Skin of body (tissue), 1 donor: ENCODE measurements at regions not wholly inside any gene's neighbourhood (a gene's known extent, or its start where the extent isn't known, plus 50 kb on each side); places are given as distances from the start of the nearest gene placed in this dataset.

ENCODE experiments used
- DNase-seq: peaks from one replicate; lab custom pipeline; 2025; lab: John Stamatoyannopoulos, UW

DNA sequence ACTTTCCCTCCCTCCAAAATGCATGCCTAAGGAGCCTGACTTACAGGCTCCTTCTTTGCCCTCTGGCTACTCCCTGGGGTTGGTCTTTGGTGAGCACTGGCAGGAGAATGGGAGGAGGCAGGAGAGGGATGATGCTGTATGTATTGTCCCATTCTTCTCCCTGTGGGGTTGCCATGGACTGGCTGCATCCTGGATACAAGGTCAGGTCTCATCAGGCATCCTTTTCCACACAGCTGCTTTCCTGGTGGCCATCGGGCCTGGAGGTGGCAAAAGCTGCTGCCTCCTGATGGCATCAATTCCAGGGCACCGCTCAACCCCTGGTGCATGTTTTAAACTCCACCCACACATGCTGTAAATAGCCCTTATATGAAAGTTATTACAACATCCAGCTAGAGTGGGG, 257.2 kb downstream of the ETS1 start:
- no peak for DNase-seq

DNA sequence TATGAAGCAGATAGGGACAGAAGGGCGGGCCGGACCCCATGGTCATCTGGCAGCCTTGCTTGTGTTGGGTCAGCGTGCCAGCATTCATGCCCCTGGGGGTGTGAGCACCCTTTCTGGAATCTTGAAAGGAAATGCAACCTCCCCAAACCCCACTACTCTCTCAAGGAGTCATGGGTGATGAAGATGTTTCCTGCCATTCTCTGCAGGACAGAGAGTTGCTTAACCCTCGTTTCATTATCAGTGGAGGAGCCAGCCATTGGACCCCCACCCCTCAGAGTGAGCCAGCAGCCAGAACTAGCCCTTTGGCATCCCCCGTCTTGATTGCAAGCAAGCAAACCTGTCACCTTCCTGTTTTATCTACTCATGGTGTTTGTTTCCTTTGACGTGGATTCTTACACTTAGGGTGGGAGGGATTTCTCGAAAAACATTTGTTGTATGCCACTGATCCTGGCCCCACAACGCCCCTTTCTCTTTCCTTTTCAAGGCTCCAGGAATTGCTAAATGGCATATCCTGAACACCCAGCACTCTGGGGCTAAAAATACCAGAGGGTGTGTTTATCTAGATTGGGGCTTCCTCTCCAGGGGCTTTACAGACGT, 258.3 kb downstream of the ETS1 start:
- DNase-seq = peak; percentile 11

DNA sequence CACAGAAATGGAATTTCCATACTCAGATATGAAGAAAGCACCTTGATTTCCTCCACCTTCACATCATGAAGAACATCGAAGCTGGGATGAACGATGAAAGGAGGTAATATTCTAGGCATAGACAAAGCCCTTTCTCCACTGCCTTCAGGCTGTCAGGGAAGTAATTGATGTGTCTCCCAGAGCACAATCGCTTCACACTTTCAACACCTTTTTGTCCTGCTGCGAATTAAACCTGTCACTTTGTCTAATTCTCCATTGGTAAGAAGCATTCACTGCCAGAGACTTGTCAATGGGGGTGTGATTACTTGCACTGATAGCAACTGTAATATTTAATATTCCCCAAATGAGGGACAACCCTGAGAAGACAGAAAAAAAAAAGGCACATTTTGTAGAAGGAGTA, 260.1 kb downstream of the ETS1 start:
- no peak for DNase-seq

DNA sequence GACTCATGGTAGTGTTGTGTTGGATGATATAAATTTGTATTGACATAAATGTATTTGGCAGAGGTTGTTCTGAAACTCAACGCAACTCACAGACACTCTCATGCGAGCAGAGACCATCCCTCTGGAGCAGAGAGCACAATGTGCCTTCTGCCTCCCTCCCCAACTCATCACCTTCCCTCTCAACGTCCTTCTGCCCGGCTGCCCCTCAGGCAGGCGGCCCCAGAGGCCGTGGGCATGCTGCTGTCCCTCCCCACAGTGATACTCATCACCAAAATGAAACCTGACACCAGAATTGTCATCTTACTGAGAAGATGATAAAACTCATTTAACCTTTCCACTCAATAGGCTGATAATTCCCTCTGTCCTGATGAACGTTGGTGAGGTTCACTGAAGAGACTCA, 260.6 kb downstream of the ETS1 start:
- DNase-seq = no peak

DNA sequence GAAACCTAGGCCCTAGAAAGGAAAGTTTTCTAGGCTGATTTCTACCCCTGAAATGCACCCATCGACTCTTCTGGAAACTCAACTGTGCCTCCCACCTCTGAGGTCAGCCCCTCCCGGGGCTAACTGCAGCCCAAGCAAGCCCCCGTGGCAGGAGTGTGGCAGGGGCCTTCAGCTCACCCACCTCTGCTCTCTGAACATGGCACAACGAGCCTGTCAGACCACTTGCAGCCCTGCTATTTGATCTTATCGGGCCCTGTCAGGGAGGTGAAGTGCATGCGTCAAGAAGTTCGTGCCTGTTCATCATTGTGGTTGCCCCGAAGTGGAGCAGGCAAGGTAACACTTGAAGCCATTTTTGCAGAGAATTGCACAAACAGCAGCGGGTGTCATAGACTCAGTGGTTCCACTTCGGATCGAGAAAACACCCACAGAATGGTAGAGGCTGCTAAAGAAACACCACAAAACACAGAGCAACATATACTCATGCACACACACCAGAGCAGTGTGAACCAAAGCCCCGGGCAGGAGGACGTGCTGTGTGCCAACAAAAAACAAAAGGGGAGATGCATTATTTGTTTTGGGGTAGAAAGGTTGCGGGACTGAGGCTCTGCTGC, 262.7 kb downstream of the ETS1 start:
- no peak for DNase-seq

DNA sequence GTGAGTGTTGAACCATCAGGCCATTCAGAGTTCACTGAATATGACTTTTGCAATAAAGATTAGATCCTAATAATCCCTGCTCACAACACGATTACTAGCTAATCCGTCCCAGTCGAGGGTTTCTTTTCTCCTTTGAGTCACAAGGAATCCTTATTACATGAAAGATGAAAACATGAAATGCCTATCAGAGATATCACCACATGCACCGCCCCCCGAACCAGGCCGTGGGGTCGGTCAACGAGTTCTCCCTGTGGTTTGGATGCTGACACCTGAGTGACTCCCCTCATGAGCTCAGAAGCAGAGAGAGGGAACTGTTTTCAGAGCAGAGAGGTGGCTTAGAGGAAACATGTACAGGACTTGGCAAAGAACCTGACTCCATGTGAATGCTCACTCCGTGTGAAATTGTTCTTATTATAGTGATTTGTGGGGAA, 263.3 kb downstream of the ETS1 start:
- DNase-seq = no peak

DNA sequence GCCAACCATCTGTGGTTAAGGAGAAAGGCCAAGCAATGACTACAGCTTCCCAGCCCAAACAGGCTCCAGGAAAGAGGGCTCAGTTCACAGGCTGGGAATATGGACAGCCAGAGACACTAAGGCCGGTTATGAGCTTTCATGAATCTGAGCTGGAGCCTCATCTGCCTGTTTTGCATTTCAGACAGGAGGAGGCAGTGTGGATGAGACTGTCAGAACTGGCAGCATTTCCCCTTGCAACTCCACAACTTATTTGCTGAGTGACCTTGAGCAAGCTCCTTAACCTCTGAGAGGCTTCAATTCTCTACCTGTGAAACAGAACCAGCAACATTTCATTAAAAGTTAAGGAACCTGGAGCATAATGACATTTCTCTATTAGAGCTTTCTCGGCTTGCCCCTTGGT, 264.0 kb downstream of the ETS1 start:
- no peak for DNase-seq

DNA sequence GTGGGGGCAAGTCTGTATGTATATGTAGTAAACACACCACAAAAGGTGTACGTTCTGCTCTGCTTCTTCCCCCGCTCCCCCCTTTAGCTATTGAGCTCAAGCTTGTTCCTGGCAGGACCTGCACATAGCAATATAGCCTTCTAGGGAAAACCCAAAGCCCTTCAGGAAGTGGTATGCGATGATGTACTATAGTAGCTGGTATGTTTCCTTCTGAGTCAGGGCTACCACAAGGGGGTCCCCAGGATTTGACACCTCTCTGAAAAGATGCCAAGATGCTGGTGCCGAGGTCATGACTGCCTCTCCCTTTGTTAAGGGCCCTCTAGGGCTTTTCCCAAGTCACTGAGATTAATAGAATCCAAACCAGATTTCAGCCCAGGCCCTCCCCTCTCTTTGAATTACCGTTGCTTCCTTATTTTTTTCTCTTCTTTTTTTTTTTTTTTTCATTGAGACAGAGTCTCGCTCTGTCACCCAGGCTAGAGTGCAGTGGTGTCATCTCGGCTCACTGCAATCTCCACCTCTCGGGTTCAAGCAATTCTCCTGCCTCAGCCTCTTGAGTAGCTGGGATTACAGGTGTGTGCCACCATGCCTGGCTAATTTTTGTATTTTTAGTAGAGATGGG, 268.4 kb downstream of the ETS1 start:
- DNase-seq = no peak

DNA sequence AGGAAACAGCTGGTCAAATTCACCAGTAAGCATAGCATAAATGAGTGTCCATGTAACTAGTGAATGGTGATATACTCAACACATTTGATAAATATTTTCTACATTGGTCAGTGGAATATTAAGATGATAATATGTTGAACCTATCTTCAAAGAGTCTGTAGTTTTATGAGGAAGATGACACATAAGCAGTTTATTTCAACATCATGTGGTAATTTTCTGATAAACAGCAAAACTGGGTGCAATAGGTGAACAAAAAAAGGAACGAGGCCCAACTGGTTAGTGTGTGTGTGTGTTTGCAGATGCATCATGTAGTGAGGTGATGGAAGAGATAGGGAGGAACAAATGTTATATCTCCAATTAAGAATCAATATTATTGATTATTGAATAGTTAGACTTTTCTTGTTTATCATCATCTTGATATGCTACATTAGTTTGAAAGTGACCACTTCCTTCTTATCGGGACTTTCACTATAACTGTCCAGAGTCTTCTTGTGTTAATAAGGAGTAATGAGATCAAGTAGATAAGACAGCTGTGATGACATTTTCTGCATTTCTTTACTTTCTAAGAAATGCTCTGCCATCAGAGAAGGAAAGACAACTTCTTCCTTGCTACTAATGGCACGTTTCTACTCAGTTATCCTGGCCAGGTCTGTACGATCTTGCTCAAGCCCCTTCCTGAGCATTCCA, 270.7 kb downstream of the ETS1 start:
- DNase-seq = no peak

DNA sequence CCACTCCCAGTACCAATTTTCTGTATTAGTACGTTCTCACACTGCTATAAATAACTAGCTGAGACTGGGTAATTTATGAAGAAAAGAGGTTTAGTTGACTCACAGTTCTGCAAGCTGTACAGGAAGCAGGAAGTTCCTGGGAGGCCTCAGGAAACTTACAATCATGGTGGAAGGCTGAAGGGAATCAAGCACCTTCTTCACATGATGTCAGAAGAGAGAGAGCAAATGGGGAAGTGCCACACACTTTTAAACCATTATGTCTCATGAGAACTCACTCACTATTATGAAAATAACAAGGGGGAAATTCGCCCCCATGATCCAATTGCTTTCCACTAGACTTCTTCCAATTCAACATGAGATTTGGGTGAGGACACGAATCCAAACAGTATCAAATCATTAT, 271.4 kb downstream of the ETS1 start:
- DNase-seq = no peak

DNA sequence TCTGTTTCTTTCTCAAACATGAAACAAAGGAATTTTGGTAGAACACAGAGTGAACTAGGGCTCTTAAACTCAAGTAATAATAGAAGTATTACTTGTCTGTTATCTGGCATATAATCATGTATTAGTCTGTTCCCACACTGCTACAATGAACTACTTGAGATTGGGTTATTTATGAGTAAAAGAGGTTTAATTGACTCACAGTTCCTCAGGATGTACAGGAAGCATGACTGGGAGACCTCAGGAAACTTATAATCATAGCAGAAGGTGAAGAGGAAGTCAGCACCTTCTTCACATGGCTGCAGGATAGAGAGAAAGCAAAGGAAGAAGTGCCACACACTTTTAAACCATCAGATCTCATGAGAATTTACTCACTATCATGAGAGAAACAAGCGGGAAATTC, 273.4 kb downstream of the ETS1 start:
- DNase-seq = no peak

DNA sequence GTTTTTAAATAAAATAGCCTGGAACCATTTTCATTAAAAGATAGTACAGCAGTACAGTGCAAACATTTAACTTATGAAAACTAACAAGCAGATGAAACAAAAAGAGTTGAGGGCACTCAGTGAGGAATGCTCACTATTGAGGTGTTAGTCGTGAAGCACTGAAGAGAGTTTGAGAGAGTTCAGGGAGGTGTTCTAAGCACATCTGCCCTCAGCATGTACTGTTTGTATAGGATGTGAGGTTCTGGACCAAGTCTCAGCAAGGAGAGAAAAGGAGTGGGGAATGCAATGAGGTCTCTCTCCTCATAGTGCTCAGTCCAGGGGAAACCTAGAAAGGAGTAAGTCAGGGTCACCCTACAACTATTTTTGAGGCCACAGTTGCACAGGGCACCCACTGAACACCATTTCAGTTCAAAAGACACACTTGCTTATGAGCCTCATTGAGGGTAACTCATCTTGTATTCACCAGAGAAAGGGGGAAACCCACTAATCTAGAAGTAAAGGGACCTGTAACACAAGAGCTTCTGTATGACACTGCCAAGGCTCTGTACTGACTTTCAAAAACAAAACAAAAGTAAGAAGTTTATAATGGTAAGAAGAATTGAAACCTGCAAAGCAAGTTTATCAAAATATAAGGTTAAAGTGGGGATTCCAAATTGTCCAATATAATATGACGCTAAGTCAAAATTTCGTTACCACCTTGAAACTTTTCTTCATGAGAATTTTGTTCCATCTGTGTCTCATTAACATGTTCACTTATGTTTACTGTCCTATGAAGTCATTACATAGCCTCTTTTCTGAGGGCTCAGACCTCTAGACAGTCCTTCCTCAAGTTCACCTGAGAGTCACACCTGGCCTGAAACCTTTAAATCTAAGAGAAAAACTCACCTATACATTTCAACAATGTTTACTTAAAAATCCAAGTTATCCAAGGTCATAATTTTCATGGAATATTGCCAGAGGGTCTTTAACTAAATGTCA, 275.3 kb downstream of the ETS1 start:
- no peak for DNase-seq

DNA sequence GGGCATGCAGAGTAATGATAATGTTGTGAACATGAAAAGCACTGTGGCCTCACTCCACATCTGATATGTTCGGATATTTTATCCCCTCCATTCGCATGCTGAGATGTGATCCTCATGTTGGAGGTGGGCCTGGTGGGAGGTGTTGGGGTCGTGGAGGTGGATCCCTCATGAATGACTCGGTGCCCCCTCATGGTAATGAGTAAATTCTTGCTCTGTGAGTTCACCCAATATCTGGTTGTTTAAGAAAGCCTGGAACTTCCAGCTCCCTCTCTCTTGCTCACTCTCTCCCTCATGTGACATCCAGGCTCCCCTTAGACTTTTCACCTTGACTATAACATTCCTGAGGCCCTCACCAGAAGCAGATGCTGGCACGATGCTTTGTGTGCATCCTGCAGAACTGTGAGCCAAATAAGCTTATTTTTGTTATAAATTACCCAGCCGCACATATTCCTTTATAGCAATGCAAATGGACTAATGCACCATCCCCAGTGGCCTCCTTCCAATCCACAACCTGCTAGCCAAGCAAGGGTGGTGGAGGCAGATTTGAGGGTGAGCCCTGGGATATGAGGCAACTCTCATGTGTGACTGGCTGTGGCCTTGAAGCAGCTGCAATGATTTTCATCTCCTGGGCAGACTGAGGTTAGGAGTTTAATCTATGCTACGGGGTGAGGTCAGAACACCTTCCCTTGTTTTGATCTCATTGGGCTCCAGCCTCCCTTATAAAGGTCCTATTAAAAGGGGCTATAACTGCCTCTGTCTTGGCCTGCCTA, 276.5 kb downstream of the ETS1 start:
- DNase-seq = no peak

DNA sequence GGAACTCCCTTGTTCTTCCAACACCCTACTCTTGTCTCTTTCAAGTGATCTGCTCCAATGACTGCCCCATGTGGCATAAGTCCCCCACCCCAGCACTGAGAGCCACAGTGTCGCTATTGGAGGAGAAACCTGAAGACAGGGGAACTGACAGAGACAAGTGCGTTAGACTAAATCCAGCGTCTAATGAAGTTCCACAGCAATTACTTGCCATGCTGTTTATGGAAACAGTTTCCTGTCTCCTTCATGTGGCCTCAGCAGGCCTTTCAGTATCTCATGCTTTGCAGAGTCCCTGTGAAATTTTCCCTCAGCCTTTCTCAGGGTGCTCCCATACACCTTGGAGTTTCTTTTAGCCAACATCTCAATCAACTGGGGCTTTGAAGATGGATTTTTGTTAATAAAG, 277.4 kb downstream of the ETS1 start:
- DNase-seq = no peak

DNA sequence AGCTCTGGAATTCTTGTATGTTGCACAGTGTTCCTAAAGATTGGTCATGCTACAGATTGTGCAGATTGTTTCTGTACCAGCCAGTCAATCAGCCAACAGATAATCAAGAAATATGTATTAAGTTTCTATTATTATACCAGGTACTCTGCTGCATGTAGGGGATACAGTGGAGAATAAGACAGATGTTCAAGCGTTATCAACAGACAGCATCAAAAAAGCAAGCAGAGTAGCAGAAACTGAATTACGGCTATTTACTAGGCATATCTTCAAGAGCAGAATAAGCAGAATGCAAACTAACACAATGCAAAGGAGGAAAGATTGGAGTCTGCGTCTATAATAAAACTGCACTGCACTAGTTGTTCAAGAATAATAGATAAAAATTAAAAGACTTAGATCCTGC, 278.6 kb downstream of the ETS1 start:
- DNase-seq = no peak

DNA sequence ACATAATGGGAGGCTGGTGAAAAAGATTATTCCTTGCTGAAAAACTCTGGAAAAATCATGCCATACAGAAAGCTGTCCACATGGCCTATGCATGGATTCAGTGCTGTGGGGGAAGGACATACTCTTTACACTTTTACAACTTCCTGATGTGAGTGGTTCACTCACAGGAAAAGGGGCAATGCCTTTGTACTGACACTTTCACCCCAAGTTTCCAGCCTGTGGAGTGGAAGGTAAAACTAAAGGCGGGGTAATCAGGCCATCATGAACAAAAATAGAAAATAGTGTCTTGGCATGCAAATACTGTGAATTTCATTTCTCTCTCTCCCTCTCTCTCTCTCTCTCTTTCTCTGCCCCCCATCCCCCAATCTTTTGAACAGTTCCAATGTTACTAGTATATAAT, 281.8 kb downstream of the ETS1 start:
- no peak for DNase-seq

DNA sequence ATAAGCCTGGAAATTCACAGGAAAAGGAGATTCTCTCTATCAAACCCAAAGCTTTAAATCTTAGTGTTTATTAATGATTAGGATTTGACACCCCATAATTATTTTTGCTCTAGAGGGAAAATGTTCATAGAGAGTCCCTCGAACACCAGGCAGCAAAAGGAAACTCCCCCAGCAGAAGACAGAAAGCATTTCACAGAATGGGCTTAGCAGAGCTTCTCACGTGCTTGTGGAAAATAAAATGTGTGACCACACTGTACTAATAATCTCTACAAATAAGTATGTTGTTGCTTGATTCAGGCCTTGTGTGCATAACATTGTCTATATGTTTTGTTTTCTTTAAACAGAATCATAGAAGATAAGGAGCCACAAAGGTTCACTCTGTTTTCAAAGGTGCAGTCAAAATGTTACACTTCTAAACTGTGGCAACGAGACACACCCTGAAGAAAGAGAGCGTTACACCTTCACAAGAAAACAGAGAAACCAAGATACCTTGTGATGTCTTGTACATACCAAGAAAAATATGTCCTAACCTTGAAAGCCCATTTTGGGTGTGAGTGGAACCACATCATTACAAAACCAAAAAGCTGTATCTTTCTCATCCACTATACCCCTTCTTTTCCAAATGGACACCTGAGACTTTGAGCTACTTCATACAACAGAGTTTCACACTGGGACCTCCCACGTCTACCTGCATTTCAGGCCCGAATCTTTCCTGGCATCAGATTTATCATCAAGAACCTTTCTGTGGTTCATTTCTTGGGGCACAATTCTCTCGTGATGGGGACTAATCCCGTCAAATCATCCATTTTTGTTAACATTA, 282.5 kb downstream of the ETS1 start:
- no peak for DNase-seq

DNA sequence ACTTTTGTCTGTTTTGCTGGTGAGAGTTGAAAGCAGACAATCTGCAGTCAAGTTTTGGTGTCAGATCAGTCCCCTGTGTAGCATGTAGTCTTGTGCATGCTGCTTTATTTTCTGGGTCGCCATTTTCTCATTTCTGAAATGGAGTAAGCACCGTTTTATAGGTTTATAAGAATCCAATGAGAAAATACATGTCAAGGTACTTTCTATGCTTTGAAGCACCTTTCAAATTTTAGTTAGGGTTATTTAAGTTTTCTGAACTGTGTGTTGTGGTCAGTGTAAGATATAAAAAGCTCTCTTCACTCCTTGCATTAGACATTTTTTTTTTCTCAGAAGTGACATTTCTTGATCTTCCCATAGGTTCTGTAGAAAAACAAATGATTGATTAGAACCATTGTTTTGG, 283.2 kb downstream of the ETS1 start:
- no peak for DNase-seq

DNA sequence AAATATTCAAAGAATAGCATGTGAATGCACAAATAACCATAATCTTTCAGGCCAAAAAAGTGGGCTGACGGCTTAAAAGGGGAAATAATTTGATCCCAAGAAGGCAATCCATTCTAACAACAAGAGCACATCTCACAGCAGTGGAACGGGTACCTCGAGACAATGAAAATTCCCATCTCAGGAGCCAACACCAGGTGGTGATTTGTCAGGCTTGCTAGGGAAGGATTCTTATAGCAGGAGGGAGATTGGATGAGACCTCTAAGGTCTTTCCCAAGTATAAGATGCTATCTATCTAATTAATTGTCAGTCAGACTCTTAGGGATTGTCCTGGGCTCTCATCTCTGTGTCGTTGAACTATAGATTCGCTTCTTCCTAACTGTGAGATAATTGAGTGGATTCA, 284.0 kb downstream of the ETS1 start:
- no peak for DNase-seq
